ENCODE measurements at regions not wholly inside any gene's neighbourhood (a gene's known extent, or its start where the extent isn't known, plus 50 kb on each side); places are given as distances from the start of the nearest gene placed in this dataset.

DNA sequence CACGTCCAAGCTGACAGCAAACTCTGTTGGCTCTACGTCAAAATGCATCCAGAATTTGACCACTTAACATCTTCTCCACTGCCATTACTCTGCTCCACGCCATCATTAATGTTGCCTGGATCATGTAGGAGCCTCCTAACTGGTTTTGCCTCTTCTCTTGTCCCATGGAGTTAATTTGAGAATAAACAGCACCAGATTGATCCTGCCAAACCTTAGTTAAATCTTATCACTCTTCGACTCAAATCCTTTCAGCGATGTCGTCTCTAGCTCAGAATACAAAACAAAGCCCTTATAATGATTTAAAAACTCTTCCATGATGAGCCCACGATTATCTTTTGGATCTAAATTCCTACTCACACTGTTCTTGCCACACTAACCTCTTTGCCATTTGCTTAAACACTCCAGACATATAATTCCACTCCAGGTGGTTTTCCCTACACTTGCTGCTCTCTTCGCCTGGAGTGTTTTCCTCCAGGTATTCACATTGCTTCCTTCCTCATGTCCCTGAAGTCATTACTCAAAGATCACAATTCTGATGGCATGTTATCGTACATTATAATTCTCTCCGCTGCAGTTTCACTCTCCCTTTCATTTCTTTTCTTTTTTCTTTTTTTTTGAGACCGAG, 90.7 kb upstream of the KCNK2 start:
- Histone ChIP-seq H3K9me3 (ENCODE audit: control insufficient read depth in 4 of 4, low read length in 3 of 4) (no peaks in the 10 kb centered on the region), H3K9ac (ENCODE audit: low read depth in 1 of 2, low read length in 2 of 2) (no peak overlapping the region), H3K4me1 (ENCODE audit: control insufficient read depth in 4 of 4, insufficient read depth in 4 of 4, low read length in 3 of 4) (no peaks in the 10 kb centered on the region), H3K4me3 (ENCODE audit: low read depth in 1 of 3, low read length in 3 of 3) (no peak overlapping the region), H3K27me3 (ENCODE audit: control insufficient read depth in 4 of 4, insufficient read depth in 4 of 4, low read length in 3 of 4) (peaks cover 0 to 4% (median 0%) of the 10 kb centered on the region in 4 donors), H3K27ac (ENCODE audit: low read depth in 1 of 2, low read length in 2 of 2) (no peak overlapping the region), H3K36me3 (ENCODE audit: control insufficient read depth in 4 of 4, insufficient read depth in 3 of 4, low read depth in 1 of 4, low read length in 3 of 4) (no peaks in the 10 kb centered on the region)
- TF ChIP-seq TAF1 (conservative IDR thresholded peaks at IDR 0.05): no peak
- no peak for TF ChIP-seq RXRA (IDR thresholded peaks at IDR 0.05)
- TF ChIP-seq NR2F2 (IDR thresholded peaks at IDR 0.05): no peak
- 68% methylated on average over 11 of the region's 11 CpGs for WGBS
- no peak for DNase-seq (ENCODE audit: low spot score)

GRCh38 chr1:214993419-214993818, 89.1 kb upstream of the KCNK2 start:
- peaks cover 0 to 4% (median 0%) of the 10 kb centered on the region in 4 donors for H3K27me3 ChIP-seq (ENCODE audit: control insufficient read depth in 4 of 4, insufficient read depth in 4 of 4, low read length in 3 of 4)
- H3K27ac ChIP-seq (ENCODE audit: low read depth in 1 of 2, low read length in 2 of 2): no peak overlapping the region
- DNase-seq (ENCODE audit: low spot score): no peak
- no peaks in the 10 kb centered on the region for H3K9me3 ChIP-seq (ENCODE audit: control insufficient read depth in 4 of 4, low read length in 3 of 4)
- H3K4me3 ChIP-seq (ENCODE audit: low read depth in 1 of 3, low read length in 3 of 3): no peak overlapping the region
- no peaks in the 10 kb centered on the region for H3K4me1 ChIP-seq (ENCODE audit: control insufficient read depth in 4 of 4, insufficient read depth in 4 of 4, low read length in 3 of 4)
- TF ChIP-seq FOXA1 (IDR thresholded peaks at IDR 0.05): no peak
- TF ChIP-seq GABPA (IDR thresholded peaks at IDR 0.05 in 1 of 2, conservative IDR thresholded peaks at IDR 0.05 in 1 of 2): no peak
- TF ChIP-seq, protein P1, sequence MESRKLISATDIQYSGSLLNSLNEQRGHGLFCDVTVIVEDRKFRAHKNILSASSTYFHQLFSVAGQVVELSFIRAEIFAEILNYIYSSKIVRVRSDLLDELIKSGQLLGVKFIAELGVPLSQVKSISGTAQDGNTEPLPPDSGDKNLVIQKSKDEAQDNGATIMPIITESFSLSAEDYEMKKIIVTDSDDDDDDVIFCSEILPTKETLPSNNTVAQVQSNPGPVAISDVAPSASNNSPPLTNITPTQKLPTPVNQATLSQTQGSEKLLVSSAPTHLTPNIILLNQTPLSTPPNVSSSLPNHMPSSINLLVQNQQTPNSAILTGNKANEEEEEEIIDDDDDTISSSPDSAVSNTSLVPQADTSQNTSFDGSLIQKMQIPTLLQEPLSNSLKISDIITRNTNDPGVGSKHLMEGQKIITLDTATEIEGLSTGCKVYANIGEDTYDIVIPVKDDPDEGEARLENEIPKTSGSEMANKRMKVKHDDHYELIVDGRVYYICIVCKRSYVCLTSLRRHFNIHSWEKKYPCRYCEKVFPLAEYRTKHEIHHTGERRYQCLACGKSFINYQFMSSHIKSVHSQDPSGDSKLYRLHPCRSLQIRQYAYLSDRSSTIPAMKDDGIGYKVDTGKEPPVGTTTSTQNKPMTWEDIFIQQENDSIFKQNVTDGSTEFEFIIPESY (IDR thresholded peaks at IDR 0.05): no peak
- no peak for TF ChIP-seq MAX (IDR thresholded peaks at IDR 0.05)
- TF ChIP-seq EGR1 (IDR thresholded peaks at IDR 0.05; ENCODE audit: low read depth in 2 of 2): no peak
- TF ChIP-seq NR2F2 (IDR thresholded peaks at IDR 0.05): no peak
- TF ChIP-seq SP1 (IDR thresholded peaks at IDR 0.05): no peak
- TF ChIP-seq HNF4G (IDR thresholded peaks at IDR 0.05): no peak
- no peaks in the 10 kb centered on the region for H3K36me3 ChIP-seq (ENCODE audit: control insufficient read depth in 4 of 4, insufficient read depth in 3 of 4, low read depth in 1 of 4, low read length in 3 of 4)
- H3K9ac ChIP-seq (ENCODE audit: low read depth in 1 of 2, low read length in 2 of 2): no peak overlapping the region

GRCh38 chr1:214997685-214998084, 84.9 kb upstream of the KCNK2 start:
- Histone ChIP-seq H3K27ac (ENCODE audit: low read depth in 1 of 2, low read length in 2 of 2) (no peak overlapping the region), H3K36me3 (ENCODE audit: control insufficient read depth in 4 of 4, insufficient read depth in 3 of 4, low read depth in 1 of 4, low read length in 3 of 4) (no peaks in the 10 kb centered on the region), H3K4me3 (ENCODE audit: low read depth in 1 of 3, low read length in 3 of 3) (no peak overlapping the region), H3K9me3 (ENCODE audit: control insufficient read depth in 4 of 4, low read length in 3 of 4) (no peaks in the 10 kb centered on the region), H3K9ac (ENCODE audit: low read depth in 1 of 2, low read length in 2 of 2) (no peak overlapping the region), H3K27me3 (ENCODE audit: control insufficient read depth in 4 of 4, insufficient read depth in 4 of 4, low read length in 3 of 4) (no peaks in the 10 kb centered on the region), H3K4me1 (ENCODE audit: control insufficient read depth in 4 of 4, insufficient read depth in 4 of 4, low read length in 3 of 4) (no peaks in the 10 kb centered on the region)
- TF ChIP-seq EGR1 (IDR thresholded peaks at IDR 0.05; ENCODE audit: low read depth in 2 of 2) (no peak), TAF1 (conservative IDR thresholded peaks at IDR 0.05) (no peak), RAD21 (IDR thresholded peaks at IDR 0.05) (no peak), JUND (IDR thresholded peaks at IDR 0.05) (no peak), FOXA2 (IDR thresholded peaks at IDR 0.05) (no peak), RXRA (IDR thresholded peaks at IDR 0.05) (no peak), FOXA1 (IDR thresholded peaks at IDR 0.05) (no peak), YY1 (IDR thresholded peaks at IDR 0.05) (no peak), CTCF (IDR thresholded peaks at IDR 0.05; ENCODE audit: low read depth, low read length, missing input control) (no peak), HNF4A (conservative IDR thresholded peaks at IDR 0.05) (no peak), MAX (IDR thresholded peaks at IDR 0.05) (no peak)
- TF ChIP-seq, protein P1 (IDR thresholded peaks at IDR 0.05): no peak
- TF ChIP-seq, protein P2, sequence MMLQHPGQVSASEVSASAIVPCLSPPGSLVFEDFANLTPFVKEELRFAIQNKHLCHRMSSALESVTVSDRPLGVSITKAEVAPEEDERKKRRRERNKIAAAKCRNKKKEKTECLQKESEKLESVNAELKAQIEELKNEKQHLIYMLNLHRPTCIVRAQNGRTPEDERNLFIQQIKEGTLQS (IDR thresholded peaks at IDR 0.05): no peak
- TF ChIP-seq, protein P3, sequence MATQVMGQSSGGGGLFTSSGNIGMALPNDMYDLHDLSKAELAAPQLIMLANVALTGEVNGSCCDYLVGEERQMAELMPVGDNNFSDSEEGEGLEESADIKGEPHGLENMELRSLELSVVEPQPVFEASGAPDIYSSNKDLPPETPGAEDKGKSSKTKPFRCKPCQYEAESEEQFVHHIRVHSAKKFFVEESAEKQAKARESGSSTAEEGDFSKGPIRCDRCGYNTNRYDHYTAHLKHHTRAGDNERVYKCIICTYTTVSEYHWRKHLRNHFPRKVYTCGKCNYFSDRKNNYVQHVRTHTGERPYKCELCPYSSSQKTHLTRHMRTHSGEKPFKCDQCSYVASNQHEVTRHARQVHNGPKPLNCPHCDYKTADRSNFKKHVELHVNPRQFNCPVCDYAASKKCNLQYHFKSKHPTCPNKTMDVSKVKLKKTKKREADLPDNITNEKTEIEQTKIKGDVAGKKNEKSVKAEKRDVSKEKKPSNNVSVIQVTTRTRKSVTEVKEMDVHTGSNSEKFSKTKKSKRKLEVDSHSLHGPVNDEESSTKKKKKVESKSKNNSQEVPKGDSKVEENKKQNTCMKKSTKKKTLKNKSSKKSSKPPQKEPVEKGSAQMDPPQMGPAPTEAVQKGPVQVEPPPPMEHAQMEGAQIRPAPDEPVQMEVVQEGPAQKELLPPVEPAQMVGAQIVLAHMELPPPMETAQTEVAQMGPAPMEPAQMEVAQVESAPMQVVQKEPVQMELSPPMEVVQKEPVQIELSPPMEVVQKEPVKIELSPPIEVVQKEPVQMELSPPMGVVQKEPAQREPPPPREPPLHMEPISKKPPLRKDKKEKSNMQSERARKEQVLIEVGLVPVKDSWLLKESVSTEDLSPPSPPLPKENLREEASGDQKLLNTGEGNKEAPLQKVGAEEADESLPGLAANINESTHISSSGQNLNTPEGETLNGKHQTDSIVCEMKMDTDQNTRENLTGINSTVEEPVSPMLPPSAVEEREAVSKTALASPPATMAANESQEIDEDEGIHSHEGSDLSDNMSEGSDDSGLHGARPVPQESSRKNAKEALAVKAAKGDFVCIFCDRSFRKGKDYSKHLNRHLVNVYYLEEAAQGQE (IDR thresholded peaks at IDR 0.05): no peak
- no peak for DNase-seq (ENCODE audit: low spot score)
- WGBS: 89% methylated on average over 3 of the region's 3 CpGs

Measured in liver (tissue), 8 donors.